Nephron (organoid): ENCODE measurements at regions not wholly inside any gene's neighbourhood (a gene's known extent, or its start where the extent isn't known, plus 50 kb on each side); places are given as distances from the start of the nearest gene placed in this dataset.

Experiments used
- H3K27ac Mint-ChIP-seq, 3 experiments: 2 replicates each; pipeline ENCODE4 v1.8.0; 2020; ENCODE audit warnings: mixed read lengths in 3 of 3, mild to moderate bottlenecking in 2 of 3, moderate library complexity in 1 of 3
- H3K27me3 Mint-ChIP-seq: 2 replicates; pipeline ENCODE4 v1.8.0; 2021; ENCODE audit warnings: low read depth, mild to moderate bottlenecking, moderate library complexity, mixed read lengths
- H3K36me3 Mint-ChIP-seq: 2 replicates; pipeline ENCODE4 v1.8.0; 2020; ENCODE audit warnings: low read depth, mixed read lengths
- H3K4me1 Mint-ChIP-seq: 2 replicates; pipeline ENCODE4 v1.8.0; 2020; ENCODE audit warnings: mixed read lengths
- H3K4me3 Mint-ChIP-seq, 3 experiments: 2 replicates each; pipeline ENCODE4 v1.8.0; 2020; ENCODE audit warnings: mild to moderate bottlenecking in 3 of 3, mixed read lengths in 3 of 3, moderate library complexity in 2 of 3
- H3K9me3 Mint-ChIP-seq: 2 replicates; pipeline ENCODE4 v1.8.0; 2020; ENCODE audit warnings: mixed read lengths
- TF ChIP-seq, protein P1 (sequence below), 3 experiments: fragments of 200-600 bp; sonication (generic); IDR thresholded peaks; one replicate each; pipeline ENCODE4 v1.5.0; 2021; ENCODE audit warnings: antibody characterized with exemption in 3 of 3; ENCODE audit not compliant: unreplicated experiment in 3 of 3

DNA sequence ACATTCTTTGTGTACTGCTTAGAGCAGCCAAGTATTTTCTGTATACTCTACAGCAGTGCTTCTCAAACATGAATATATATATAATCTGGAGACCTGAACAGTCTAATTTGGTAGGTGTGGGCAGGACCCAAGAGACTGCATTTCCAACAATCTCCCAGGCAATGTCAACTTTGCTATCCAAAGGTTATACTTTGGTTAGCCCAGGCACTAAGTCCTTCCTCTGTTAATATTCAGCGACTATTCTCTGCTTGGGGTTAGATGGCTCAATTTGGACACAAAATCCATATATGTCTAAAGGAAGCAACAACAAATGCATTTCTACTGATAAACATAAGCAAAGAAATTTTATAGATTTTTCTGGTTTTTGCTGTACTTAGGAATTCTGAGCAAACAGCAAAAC, 480.0 kb upstream of the RPS6KA3 start:
- Mint-ChIP-seq H3K27ac (no peak overlapping the region), H3K9me3 (no peaks in the 10 kb centered on the region), H3K4me1 (peaks cover 7% of the 10 kb centered on the region), H3K4me3 (no peak overlapping the region), H3K36me3 (no peaks in the 10 kb centered on the region), H3K27me3 (no peaks in the 10 kb centered on the region)
- TF ChIP-seq, protein P1, sequence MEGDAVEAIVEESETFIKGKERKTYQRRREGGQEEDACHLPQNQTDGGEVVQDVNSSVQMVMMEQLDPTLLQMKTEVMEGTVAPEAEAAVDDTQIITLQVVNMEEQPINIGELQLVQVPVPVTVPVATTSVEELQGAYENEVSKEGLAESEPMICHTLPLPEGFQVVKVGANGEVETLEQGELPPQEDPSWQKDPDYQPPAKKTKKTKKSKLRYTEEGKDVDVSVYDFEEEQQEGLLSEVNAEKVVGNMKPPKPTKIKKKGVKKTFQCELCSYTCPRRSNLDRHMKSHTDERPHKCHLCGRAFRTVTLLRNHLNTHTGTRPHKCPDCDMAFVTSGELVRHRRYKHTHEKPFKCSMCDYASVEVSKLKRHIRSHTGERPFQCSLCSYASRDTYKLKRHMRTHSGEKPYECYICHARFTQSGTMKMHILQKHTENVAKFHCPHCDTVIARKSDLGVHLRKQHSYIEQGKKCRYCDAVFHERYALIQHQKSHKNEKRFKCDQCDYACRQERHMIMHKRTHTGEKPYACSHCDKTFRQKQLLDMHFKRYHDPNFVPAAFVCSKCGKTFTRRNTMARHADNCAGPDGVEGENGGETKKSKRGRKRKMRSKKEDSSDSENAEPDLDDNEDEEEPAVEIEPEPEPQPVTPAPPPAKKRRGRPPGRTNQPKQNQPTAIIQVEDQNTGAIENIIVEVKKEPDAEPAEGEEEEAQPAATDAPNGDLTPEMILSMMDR (IDR thresholded peaks at IDR 0.05; ENCODE audit: unreplicated experiment in 3 of 3), result no peak

DNA sequence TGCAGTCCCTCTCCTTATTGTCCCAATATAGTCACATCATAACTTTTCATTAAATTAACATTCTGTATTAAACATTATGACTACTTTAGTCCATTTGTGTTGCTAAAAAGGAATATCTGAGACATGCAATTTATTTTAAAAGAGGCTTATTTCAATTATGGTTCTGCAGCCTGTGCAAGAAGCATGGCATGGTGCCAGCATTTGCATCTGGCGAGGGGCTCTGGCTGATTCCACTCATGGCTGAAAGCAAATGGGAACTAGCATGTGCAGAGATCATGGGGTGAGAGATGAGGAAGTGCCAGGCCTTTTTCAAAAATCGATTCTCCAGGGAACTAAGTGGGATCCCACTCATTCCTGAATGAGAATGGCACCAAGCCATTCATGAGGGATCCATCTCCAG, 476.3 kb upstream of the RPS6KA3 start:
- Mint-ChIP-seq H3K4me3 (no peak overlapping the region), H3K9me3 (no peaks in the 10 kb centered on the region), H3K27me3 (no peaks in the 10 kb centered on the region), H3K36me3 (no peaks in the 10 kb centered on the region), H3K27ac (no peak overlapping the region), H3K4me1 (peaks cover 7% of the 10 kb centered on the region)
- TF ChIP-seq, protein P1 (IDR thresholded peaks at IDR 0.05; ENCODE audit: unreplicated experiment in 3 of 3), result no peak

DNA sequence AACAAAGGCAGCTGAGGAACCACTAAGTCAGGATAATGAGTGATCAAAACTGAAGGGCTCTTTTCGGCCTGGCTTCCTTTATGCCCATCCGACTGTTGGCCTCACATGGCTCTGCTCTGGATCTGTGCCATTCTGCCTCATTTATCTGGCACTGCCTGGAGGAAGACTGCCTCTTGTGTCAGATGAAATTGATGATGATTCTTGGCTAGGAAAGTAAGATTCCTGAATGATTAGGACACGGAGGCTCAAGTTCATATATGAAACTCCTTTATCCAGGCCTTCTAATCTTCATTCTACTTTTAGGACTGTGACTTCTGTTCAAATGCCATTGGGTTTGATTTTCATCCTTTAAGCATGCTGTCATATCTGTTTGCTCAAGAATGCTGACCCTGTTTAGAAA, 475.4 kb upstream of the RPS6KA3 start:
- Mint-ChIP-seq H3K36me3 (no peaks in the 10 kb centered on the region), H3K27me3 (no peaks in the 10 kb centered on the region), H3K4me3 (no peak overlapping the region), H3K27ac (no peak overlapping the region), H3K9me3 (no peaks in the 10 kb centered on the region), H3K4me1 (peaks cover 7% of the 10 kb centered on the region)
- TF ChIP-seq, protein P1 (IDR thresholded peaks at IDR 0.05; ENCODE audit: unreplicated experiment in 3 of 3), result no peak

DNA sequence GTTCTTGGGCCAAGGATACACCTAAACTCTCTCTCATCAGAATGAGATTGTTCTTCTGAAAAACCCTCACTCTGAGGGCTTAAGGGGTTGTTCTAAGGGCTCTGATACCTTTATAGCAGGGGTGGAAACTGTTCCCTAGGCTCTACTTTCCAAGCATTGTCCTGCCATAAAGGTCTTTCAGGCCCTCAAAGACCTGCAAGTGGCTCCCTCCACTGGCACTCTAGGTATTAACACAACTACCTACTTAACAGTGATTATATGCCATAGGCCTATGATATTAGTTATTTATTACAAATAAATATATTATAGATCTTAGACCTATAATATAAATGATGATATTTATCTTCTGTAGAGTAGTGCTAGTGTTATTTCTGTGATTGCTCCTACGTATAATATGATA, 473.7 kb upstream of the RPS6KA3 start:
- no peaks in the 10 kb centered on the region for H3K27me3 Mint-ChIP-seq
- H3K4me3 Mint-ChIP-seq, result no peak overlapping the region
- TF ChIP-seq, protein P1 (IDR thresholded peaks at IDR 0.05; ENCODE audit: unreplicated experiment in 3 of 3), result no peak
- H3K9me3 Mint-ChIP-seq, result no peaks in the 10 kb centered on the region
- H3K36me3 Mint-ChIP-seq, result no peaks in the 10 kb centered on the region
- peaks cover 7% of the 10 kb centered on the region for H3K4me1 Mint-ChIP-seq
- H3K27ac Mint-ChIP-seq, result no peak overlapping the region

DNA sequence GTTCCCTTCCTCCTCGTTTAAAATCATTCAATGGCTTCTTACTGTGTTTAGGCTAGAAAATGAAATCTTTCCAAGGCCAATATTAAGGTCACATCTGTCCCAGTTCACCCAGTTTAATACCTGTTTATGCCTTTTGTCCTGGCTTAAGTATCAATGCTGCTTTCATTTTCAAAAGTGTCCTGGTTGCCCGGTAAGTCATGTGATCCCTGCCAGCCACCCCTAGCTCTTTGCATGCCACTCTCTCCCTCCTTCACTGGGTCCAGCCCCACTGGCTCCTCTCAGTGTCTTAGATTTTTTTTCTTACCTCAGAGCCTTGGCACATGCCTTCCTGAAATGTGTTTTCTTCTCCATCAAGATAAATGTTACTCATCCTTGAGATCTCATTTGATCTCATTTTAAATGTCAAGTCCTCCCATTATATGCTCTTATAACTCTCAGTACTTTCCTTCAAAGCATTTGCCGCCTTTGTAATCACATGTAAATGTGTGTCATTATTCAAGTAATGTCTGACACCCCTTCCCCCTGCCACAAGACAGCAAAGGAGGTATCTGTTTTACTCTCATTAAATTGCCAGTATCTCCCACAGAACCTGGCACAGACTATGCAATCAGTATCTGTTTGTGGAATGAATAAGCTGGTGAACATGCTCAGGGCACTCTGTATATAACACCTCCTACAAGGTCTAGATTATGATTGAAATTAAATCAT, 472.5 kb upstream of the RPS6KA3 start:
- Mint-ChIP-seq H3K27me3 (no peaks in the 10 kb centered on the region), H3K4me3 (no peak overlapping the region), H3K36me3 (no peaks in the 10 kb centered on the region), H3K4me1 (peaks cover 7% of the 10 kb centered on the region), H3K27ac (no peak overlapping the region), H3K9me3 (no peaks in the 10 kb centered on the region)
- TF ChIP-seq, protein P1 (IDR thresholded peaks at IDR 0.05; ENCODE audit: unreplicated experiment in 3 of 3), result no peak

DNA sequence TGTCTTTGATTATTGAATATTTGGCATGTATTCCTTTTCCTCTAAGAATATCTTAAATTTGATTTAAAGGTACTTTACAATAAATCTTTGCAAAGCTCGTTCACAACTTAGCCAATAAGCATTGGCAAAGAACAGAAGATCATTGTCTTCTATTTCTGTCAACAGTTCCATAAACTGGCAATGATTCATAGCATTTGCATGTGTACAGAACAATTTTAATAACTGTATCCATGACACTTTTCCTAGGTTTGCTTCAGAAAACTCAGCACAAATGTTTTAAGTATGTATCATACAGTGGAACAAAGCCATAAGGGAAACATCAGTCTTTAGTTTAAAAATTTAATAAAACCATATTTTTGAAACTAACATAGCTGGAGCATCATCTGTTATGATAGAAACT, 462.7 kb upstream of the RPS6KA3 start:
- no peaks in the 10 kb centered on the region for H3K9me3 Mint-ChIP-seq
- H3K36me3 Mint-ChIP-seq, result no peaks in the 10 kb centered on the region
- no peaks in the 10 kb centered on the region for H3K4me1 Mint-ChIP-seq
- H3K27ac Mint-ChIP-seq, result no peak overlapping the region
- TF ChIP-seq, protein P1 (IDR thresholded peaks at IDR 0.05; ENCODE audit: unreplicated experiment in 3 of 3), result no peak
- no peak overlapping the region for H3K4me3 Mint-ChIP-seq
- no peaks in the 10 kb centered on the region for H3K27me3 Mint-ChIP-seq
